H1 (cell line): ENCODE measurements at regions not wholly inside any gene's neighbourhood (a gene's known extent, or its start where the extent isn't known, plus 50 kb on each side); places are given as distances from the start of the nearest gene placed in this dataset.

Experiments used
- CEBPB ChIP-seq: IDR thresholded peaks from 2 replicates; pipeline ENCODE4 v1.6.1; 2012; ENCODE audit warnings: low read depth, low read length
- CTCF ChIP-seq, 3 experiments: IDR thresholded peaks; 1 replicate in 2 of 3; 2 replicates in 1 of 3; pipeline versions ENCODE4 v1.5.1 to v1.6.1; 2011; ENCODE audit warnings: low read length in 3 of 3, mild to moderate bottlenecking in 3 of 3, inconsistent platforms in 2 of 3, low read depth in 1 of 3, moderate library complexity in 1 of 3; ENCODE audit not compliant: insufficient read depth in 1 of 3; ENCODE audit errors: control extremely low read depth in 1 of 3
- EP300 ChIP-seq, 2 experiments: IDR thresholded peaks; 1 replicate in 1 of 2; 2 replicates in 1 of 2; pipeline ENCODE4 v1.6.1; 2011 to 2012; ENCODE audit warnings: low read depth in 2 of 2, low read length in 2 of 2, mild to moderate bottlenecking in 2 of 2, borderline replicate concordance in 1 of 2, inconsistent platforms in 1 of 2, moderate library complexity in 1 of 2
- EZH2 ChIP-seq: fragments of 200-600 bp; sonication (generic); IDR thresholded peaks from 2 replicates; pipeline ENCODE4 v1.7.1; 2012; ENCODE audit warnings: low read depth, mild to moderate bottlenecking, moderate library complexity, low read length, inconsistent platforms; ENCODE audit not compliant: severe bottlenecking
- GTF2F1 ChIP-seq: IDR thresholded peaks from 2 replicates; pipeline ENCODE4 v1.6.1; 2012; ENCODE audit warnings: low read depth, low read length, improper control_type of control experiment, borderline replicate concordance
- POLR2A ChIP-seq, 2 experiments: IDR thresholded peaks; 1 replicate in 1 of 2; 2 replicates in 1 of 2; pipeline ENCODE4 v1.6.1; 2011; ENCODE audit warnings: low read depth in 2 of 2, low read length in 2 of 2, mild to moderate bottlenecking in 2 of 2; ENCODE audit errors: control extremely low read depth in 1 of 2
- RFX5 ChIP-seq: IDR thresholded peaks from 2 replicates; pipeline ENCODE4 v1.6.1; 2011; ENCODE audit warnings: low read depth, low read length, improper control_type of control experiment, borderline replicate concordance
- SIRT6 ChIP-seq: IDR thresholded peaks from one replicate; pipeline ENCODE4 v1.7.1; 2012; ENCODE audit warnings: low read length, inconsistent platforms
- SIX5 ChIP-seq: IDR thresholded peaks from 2 replicates; pipeline ENCODE4 v1.6.1; 2011; ENCODE audit warnings: mild to moderate bottlenecking, low read depth, low read length
- TBP ChIP-seq: IDR thresholded peaks from 2 replicates; pipeline ENCODE4 v1.6.1; 2011; ENCODE audit warnings: low read depth, low read length, improper control_type of control experiment
- YY1 ChIP-seq: IDR thresholded peaks from 2 replicates; pipeline ENCODE4 v1.6.1; 2011; ENCODE audit warnings: low read depth, mild to moderate bottlenecking, low read length
- TF ChIP-seq, protein P1 (sequence below): IDR thresholded peaks from 2 replicates; pipeline ENCODE4 v1.6.1; 2012; ENCODE audit warnings: inconsistent platforms
- TF ChIP-seq, protein P2 (sequence below): fragments of 300-600 bp; sonication (generic); IDR thresholded peaks from 2 replicates; pipeline ENCODE4 v1.7.1; 2012; ENCODE audit warnings: low read length, moderate library complexity, mild to moderate bottlenecking, inconsistent platforms; ENCODE audit not compliant: insufficient replicate concordance
- TF ChIP-seq, protein P3 (sequence below): IDR thresholded peaks from 2 replicates; pipeline ENCODE4 v1.6.1; 2011; ENCODE audit warnings: low read length, improper control_type of control experiment

DNA sequence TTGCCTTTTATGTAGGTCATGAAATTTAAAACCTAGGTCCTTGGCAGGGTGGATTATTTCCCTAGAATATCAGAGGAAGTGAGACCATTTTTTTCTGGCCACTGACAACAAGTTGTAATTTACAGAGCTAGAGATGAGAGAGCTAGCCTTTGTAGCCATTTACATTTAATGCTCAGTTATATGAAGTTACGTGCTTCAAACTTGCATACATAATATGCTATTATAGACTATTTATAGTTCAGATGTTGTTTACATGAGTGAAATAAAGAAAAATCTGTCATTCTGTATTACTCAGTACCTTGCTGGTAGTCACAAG is 234.9 kb upstream of the MBL2 start:
- TF ChIP-seq CTCF (IDR thresholded peaks at IDR 0.05; ENCODE audit: control extremely low read depth in 1 of 3, insufficient read depth in 1 of 3, low read depth in 1 of 3, low read length in 3 of 3) (no peak), EZH2 (no peak), SIX5 (no peak), TBP (no peak), RFX5 (no peak), CEBPB (no peak), GTF2F1 (no peak), POLR2A (IDR thresholded peaks at IDR 0.05; ENCODE audit: control extremely low read depth in 1 of 2, low read depth in 2 of 2, low read length in 2 of 2) (no peak), YY1 (no peak), EP300 (IDR thresholded peaks at IDR 0.05; ENCODE audit: borderline replicate concordance in 1 of 2, low read depth in 2 of 2, low read length in 2 of 2) (no peak), SIRT6 (no peak)
- TF ChIP-seq, protein P1, sequence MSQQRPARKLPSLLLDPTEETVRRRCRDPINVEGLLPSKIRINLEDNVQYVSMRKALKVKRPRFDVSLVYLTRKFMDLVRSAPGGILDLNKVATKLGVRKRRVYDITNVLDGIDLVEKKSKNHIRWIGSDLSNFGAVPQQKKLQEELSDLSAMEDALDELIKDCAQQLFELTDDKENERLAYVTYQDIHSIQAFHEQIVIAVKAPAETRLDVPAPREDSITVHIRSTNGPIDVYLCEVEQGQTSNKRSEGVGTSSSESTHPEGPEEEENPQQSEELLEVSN = no peak
- TF ChIP-seq, protein P2, sequence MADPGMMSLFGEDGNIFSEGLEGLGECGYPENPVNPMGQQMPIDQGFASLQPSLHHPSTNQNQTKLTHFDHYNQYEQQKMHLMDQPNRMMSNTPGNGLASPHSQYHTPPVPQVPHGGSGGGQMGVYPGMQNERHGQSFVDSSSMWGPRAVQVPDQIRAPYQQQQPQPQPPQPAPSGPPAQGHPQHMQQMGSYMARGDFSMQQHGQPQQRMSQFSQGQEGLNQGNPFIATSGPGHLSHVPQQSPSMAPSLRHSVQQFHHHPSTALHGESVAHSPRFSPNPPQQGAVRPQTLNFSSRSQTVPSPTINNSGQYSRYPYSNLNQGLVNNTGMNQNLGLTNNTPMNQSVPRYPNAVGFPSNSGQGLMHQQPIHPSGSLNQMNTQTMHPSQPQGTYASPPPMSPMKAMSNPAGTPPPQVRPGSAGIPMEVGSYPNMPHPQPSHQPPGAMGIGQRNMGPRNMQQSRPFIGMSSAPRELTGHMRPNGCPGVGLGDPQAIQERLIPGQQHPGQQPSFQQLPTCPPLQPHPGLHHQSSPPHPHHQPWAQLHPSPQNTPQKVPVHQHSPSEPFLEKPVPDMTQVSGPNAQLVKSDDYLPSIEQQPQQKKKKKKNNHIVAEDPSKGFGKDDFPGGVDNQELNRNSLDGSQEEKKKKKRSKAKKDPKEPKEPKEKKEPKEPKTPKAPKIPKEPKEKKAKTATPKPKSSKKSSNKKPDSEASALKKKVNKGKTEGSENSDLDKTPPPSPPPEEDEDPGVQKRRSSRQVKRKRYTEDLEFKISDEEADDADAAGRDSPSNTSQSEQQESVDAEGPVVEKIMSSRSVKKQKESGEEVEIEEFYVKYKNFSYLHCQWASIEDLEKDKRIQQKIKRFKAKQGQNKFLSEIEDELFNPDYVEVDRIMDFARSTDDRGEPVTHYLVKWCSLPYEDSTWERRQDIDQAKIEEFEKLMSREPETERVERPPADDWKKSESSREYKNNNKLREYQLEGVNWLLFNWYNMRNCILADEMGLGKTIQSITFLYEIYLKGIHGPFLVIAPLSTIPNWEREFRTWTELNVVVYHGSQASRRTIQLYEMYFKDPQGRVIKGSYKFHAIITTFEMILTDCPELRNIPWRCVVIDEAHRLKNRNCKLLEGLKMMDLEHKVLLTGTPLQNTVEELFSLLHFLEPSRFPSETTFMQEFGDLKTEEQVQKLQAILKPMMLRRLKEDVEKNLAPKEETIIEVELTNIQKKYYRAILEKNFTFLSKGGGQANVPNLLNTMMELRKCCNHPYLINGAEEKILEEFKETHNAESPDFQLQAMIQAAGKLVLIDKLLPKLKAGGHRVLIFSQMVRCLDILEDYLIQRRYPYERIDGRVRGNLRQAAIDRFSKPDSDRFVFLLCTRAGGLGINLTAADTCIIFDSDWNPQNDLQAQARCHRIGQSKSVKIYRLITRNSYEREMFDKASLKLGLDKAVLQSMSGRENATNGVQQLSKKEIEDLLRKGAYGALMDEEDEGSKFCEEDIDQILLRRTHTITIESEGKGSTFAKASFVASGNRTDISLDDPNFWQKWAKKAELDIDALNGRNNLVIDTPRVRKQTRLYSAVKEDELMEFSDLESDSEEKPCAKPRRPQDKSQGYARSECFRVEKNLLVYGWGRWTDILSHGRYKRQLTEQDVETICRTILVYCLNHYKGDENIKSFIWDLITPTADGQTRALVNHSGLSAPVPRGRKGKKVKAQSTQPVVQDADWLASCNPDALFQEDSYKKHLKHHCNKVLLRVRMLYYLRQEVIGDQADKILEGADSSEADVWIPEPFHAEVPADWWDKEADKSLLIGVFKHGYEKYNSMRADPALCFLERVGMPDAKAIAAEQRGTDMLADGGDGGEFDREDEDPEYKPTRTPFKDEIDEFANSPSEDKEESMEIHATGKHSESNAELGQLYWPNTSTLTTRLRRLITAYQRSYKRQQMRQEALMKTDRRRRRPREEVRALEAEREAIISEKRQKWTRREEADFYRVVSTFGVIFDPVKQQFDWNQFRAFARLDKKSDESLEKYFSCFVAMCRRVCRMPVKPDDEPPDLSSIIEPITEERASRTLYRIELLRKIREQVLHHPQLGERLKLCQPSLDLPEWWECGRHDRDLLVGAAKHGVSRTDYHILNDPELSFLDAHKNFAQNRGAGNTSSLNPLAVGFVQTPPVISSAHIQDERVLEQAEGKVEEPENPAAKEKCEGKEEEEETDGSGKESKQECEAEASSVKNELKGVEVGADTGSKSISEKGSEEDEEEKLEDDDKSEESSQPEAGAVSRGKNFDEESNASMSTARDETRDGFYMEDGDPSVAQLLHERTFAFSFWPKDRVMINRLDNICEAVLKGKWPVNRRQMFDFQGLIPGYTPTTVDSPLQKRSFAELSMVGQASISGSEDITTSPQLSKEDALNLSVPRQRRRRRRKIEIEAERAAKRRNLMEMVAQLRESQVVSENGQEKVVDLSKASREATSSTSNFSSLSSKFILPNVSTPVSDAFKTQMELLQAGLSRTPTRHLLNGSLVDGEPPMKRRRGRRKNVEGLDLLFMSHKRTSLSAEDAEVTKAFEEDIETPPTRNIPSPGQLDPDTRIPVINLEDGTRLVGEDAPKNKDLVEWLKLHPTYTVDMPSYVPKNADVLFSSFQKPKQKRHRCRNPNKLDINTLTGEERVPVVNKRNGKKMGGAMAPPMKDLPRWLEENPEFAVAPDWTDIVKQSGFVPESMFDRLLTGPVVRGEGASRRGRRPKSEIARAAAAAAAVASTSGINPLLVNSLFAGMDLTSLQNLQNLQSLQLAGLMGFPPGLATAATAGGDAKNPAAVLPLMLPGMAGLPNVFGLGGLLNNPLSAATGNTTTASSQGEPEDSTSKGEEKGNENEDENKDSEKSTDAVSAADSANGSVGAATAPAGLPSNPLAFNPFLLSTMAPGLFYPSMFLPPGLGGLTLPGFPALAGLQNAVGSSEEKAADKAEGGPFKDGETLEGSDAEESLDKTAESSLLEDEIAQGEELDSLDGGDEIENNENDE = no peak
- TF ChIP-seq, protein P3, sequence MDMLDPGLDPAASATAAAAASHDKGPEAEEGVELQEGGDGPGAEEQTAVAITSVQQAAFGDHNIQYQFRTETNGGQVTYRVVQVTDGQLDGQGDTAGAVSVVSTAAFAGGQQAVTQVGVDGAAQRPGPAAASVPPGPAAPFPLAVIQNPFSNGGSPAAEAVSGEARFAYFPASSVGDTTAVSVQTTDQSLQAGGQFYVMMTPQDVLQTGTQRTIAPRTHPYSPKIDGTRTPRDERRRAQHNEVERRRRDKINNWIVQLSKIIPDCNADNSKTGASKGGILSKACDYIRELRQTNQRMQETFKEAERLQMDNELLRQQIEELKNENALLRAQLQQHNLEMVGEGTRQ = no peak
